PFSK-1 (cell line): ENCODE measurements at regions not wholly inside any gene's neighbourhood (a gene's known extent, or its start where the extent isn't known, plus 50 kb on each side); places are given as distances from the start of the nearest gene placed in this dataset.

Experiments used
- FOXP2 ChIP-seq: optimal IDR thresholded peaks from 2 replicates; pipeline ENCODE3; 2011; ENCODE audit warnings: borderline replicate concordance, control low read depth, inconsistent platforms; ENCODE audit not compliant: insufficient read depth; ENCODE audit errors: extremely low read length, extremely low read depth
- POLR2AphosphoS5 ChIP-seq: IDR thresholded peaks from 2 replicates; pipeline ENCODE4 v1.6.1; 2012; ENCODE audit warnings: low read depth, mild to moderate bottlenecking, control low read depth, low read length, moderate library complexity
- REST ChIP-seq, 2 experiments: IDR thresholded peaks; 2 replicates each; pipeline versions ENCODE4 v1.6.1 to v1.8.0; 2011 to 2012; ENCODE audit warnings: low read depth in 2 of 2, low read length in 2 of 2, control low read depth in 1 of 2, inconsistent platforms in 1 of 2, mild to moderate bottlenecking in 1 of 2, moderate library complexity in 1 of 2; ENCODE audit not compliant: insufficient read depth in 1 of 2
- TAF1 ChIP-seq: IDR thresholded peaks from 2 replicates; pipeline ENCODE4 v1.6.1; 2012; ENCODE audit warnings: low read length, control low read depth, borderline replicate concordance; ENCODE audit not compliant: insufficient read depth

GRCh38 chr3:115498898-115499297 lies 124.4 kb upstream of the GAP43 start:
- TF ChIP-seq POLR2AphosphoS5 = no peak
- no peak for TF ChIP-seq REST (IDR thresholded peaks at IDR 0.05; ENCODE audit: insufficient read depth in 1 of 2, low read depth in 2 of 2, low read length in 2 of 2)
- no peak for TF ChIP-seq FOXP2
- no peak for TF ChIP-seq TAF1
